LNCAP (cell line): ENCODE measurements at regions not wholly inside any gene's neighbourhood (a gene's known extent, or its start where the extent isn't known, plus 50 kb on each side); places are given as distances from the start of the nearest gene placed in this dataset.

ENCODE experiments used
- CTCF ChIP-seq: fragments of 450-650 bp; IDR thresholded peaks from 2 replicates; pipeline ENCODE4 v1.5.1; 2017; ENCODE audit warnings: mild to moderate bottlenecking

GRCh38 chr17:12302711-12303110 lies 282.0 kb downstream of the MAP2K4 start:
- no peak for TF ChIP-seq CTCF

- TF ChIP-seq CTCF: no peak
These were observed 290.1 kb downstream of the MAP2K4 start for GRCh38 chr17:12310811-12311210.

- TF ChIP-seq CTCF: no peak
These were observed 292.0 kb downstream of the MAP2K4 start for GRCh38 chr17:12312692-12313091.

GRCh38 chr17:12313786-12314185 lies 293.1 kb downstream of the MAP2K4 start:
- TF ChIP-seq CTCF: no peak

- no peak for TF ChIP-seq CTCF
These were observed 295.3 kb downstream of the MAP2K4 start for GRCh38 chr17:12316021-12316420.

GRCh38 chr17:12318571-12319266 lies 298.0 kb downstream of the MAP2K4 start:
- no peak for TF ChIP-seq CTCF

- no peak for TF ChIP-seq CTCF
These were observed 299.6 kb downstream of the MAP2K4 start for GRCh38 chr17:12320286-12320685.

GRCh38 chr17:12328204-12328603 lies 307.5 kb downstream of the MAP2K4 start:
- TF ChIP-seq CTCF: no peak
